Small intestine (tissue), 7 donors: ENCODE measurements at regions not wholly inside any gene's neighbourhood (a gene's known extent, or its start where the extent isn't known, plus 50 kb on each side); places are given as distances from the start of the nearest gene placed in this dataset.

Experiments used
- DNase-seq, 2 donors: peaks; one replicate each; pipeline versions ENCODE4 v3.0.0 to v3.0.0-alpha.2; 2013
- FAIRE-seq: peaks from 2 replicates; lab custom pipeline; 2012; peaks lifted over from hg19 to GRCh38; lab: Jason Lieb, UNC
- H3K27ac ChIP-seq, 3 donors: one replicate each; pipeline ENCODE4 v1.5.1; 2013; ENCODE audit warnings: low read length in 2 of 3, mild to moderate bottlenecking in 2 of 3, control low read depth in 1 of 3, inconsistent platforms in 1 of 3, low read depth in 1 of 3, moderate library complexity in 1 of 3
- H3K27me3 ChIP-seq, 3 donors: one replicate each; pipeline ENCODE4 v1.6.1; 2013; ENCODE audit warnings: low read length in 3 of 3, inconsistent platforms in 1 of 3; ENCODE audit not compliant: control insufficient read depth in 3 of 3, insufficient read depth in 3 of 3
- H3K36me3 ChIP-seq, 3 donors: one replicate each; pipeline ENCODE4 v1.6.1; 2013; ENCODE audit warnings: low read length in 3 of 3, inconsistent platforms in 1 of 3, low read depth in 1 of 3, mild to moderate bottlenecking in 1 of 3, moderate library complexity in 1 of 3; ENCODE audit not compliant: control insufficient read depth in 3 of 3, insufficient read depth in 2 of 3
- H3K4me1 ChIP-seq, 3 donors: one replicate each; pipeline ENCODE4 v1.6.1; 2013; ENCODE audit warnings: low read length in 2 of 3, inconsistent platforms in 1 of 3, low read depth in 1 of 3, mild to moderate bottlenecking in 1 of 3, moderate library complexity in 1 of 3; ENCODE audit not compliant: control insufficient read depth in 3 of 3, insufficient read depth in 2 of 3
- H3K4me3 ChIP-seq, 3 donors: one replicate each; pipeline ENCODE4 v1.5.1; 2013; ENCODE audit warnings: low read length in 3 of 3, control low read depth in 1 of 3, inconsistent platforms in 1 of 3, low read depth in 1 of 3, mild to moderate bottlenecking in 1 of 3, moderate library complexity in 1 of 3
- H3K9me3 ChIP-seq, 2 donors: one replicate each; pipeline ENCODE4 v1.6.1; 2013; ENCODE audit warnings: low read depth in 1 of 2, low read length in 1 of 2; ENCODE audit not compliant: control insufficient read depth in 2 of 2, insufficient read depth in 1 of 2
- whole genome bisulfite sequencing, 3 donors: extraction: QIAGEN DNeasy Blood & Tissue Kit; methylation state at CpG; one replicate each; pipeline ENCODE4 v1.1.7; 2013; 5-methylcytosine and 5-hydroxymethylcytosine counted together
- donor health status: healthy with polysubstance abuse.
- donor health status: control.
- donor health status: control.
- donor health status: Bipolar disorder and iron deficiency.
- donor health status: healthy.

DNA sequence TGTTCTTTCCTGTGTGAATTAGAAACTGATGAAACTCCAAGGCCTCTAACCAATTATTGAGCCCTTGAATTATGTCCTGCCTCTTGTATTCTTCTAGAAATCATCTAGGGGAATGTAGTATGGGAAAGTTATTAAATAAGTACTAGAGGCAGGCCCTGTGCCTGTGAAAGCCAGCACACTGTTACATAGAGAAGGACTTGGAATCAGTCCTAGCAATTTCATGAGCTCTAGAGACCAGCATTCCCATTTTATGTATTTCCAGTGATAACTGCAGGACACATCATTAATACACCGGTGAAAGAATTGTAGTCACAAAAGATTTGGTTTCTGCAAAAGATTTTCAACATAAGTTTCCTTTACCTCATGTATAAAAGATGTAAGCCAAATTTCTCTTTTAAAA lies 168.5 kb upstream of the VLDLR start:
- H3K27ac ChIP-seq: no peak overlapping the region
- DNase-seq: no peak
- no peak for FAIRE-seq
- no peaks in the 10 kb centered on the region for H3K27me3 ChIP-seq
- 88 to 96% (median 92%) methylated on average over 1 of the region's 1 CpG for WGBS, 3 donors
- H3K9me3 ChIP-seq: no peaks in the 10 kb centered on the region
- H3K4me1 ChIP-seq: no peaks in the 10 kb centered on the region
- no peaks in the 10 kb centered on the region for H3K36me3 ChIP-seq
- no peak overlapping the region for H3K4me3 ChIP-seq

GRCh38 chr9:2453701-2454100 lies 167.9 kb upstream of the VLDLR start:
- H3K4me3 ChIP-seq: no peak overlapping the region
- no peak for FAIRE-seq
- no peaks in the 10 kb centered on the region for H3K4me1 ChIP-seq
- H3K36me3 ChIP-seq: no peaks in the 10 kb centered on the region
- H3K9me3 ChIP-seq: no peaks in the 10 kb centered on the region
- 72 to 78% (median 74%) methylated on average over 6 of the region's 6 CpGs for WGBS, 3 donors
- DNase-seq: no peak
- H3K27ac ChIP-seq: no peak overlapping the region
- H3K27me3 ChIP-seq: no peaks in the 10 kb centered on the region

GRCh38 chr9:2459756-2460155 lies 161.8 kb upstream of the VLDLR start:
- Histone ChIP-seq H3K27me3 (peaks cover 0 to 2% (median 0%) of the 10 kb centered on the region in 3 donors), H3K4me1 (no peaks in the 10 kb centered on the region), H3K27ac (no peak overlapping the region), H3K9me3 (no peaks in the 10 kb centered on the region), H3K4me3 (no peak overlapping the region), H3K36me3 (no peaks in the 10 kb centered on the region)
- whole genome bisulfite sequencing, 3 donors: 63 to 81% (median 78%) methylated on average over 3 of the region's 3 CpGs
- no peak for DNase-seq
- FAIRE-seq: no peak

DNA sequence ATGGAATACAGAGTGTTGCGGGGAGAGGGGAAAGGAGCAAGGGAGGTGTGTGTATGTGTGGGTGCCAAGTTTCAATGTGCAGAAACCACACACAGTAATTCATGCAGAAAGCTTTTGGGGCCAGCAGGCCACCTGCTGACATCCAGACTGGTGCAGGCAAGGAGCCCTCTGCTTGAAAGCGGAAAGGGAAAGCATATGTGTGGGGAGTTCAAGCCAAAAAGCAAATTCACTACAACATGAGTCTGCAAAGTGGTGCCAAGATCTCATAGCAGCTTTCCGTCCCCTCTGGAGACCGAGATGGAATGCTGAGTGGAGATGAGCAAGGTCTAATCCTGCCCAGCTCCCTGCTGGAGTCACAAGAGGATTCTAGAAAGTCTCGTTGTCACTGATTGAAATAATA lies 159.7 kb upstream of the VLDLR start:
- DNase-seq (no peak), FAIRE-seq (no peak)
- Histone ChIP-seq H3K4me3 (no peak overlapping the region), H3K27me3 (peaks cover 0 to 2% (median 0%) of the 10 kb centered on the region in 3 donors), H3K9me3 (peaks cover 0 to 4% of the 10 kb centered on the region in 2 donors), H3K36me3 (no peaks in the 10 kb centered on the region), H3K27ac (no peak overlapping the region), H3K4me1 (peaks cover 0 to 10% (median 0%) of the 10 kb centered on the region in 3 donors)
- WGBS, 3 donors: 63 to 85% (median 76%) methylated on average over 5 of the region's 5 CpGs

DNA sequence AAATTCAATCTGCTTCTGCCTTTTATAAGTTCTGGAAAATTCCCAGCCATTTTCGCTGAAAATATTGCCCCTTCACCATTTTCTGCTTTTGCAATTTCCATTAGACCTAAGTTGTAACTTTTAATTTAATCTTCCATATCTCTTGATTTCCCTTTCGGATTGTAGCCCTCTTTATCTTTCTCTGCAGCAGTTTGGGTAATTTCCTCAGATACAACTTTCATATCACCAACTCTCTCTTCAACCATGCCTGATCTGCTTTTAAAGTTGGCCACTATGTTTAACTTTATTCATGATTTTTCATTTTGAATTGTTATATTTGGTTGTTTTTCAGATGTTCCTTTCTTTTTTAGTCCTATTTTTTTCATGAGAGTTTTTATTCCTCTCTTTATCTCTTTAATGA lies 157.0 kb upstream of the VLDLR start:
- Histone ChIP-seq H3K4me1 (peaks cover 0 to 10% (median 0%) of the 10 kb centered on the region in 3 donors), H3K27ac (no peak overlapping the region), H3K36me3 (no peaks in the 10 kb centered on the region), H3K4me3 (no peak overlapping the region), H3K9me3 (peaks cover 0 to 4% of the 10 kb centered on the region in 2 donors), H3K27me3 (peaks cover 0 to 2% (median 0%) of the 10 kb centered on the region in 3 donors)
- WGBS, 3 donors: 86 to 95% (median 88%) methylated on average over 2 of the region's 2 CpGs
- FAIRE-seq (no peak), DNase-seq (no peak)

GRCh38 chr9:2465516-2465915 lies 156.1 kb upstream of the VLDLR start:
- Histone ChIP-seq H3K36me3 (no peaks in the 10 kb centered on the region), H3K27me3 (peaks cover 0 to 2% (median 0%) of the 10 kb centered on the region in 3 donors), H3K4me1 (peaks cover 0 to 10% (median 0%) of the 10 kb centered on the region in 3 donors), H3K27ac (peak overlapping the region in 1 of 3 donors; percentile 46), H3K9me3 (peaks cover 0 to 4% of the 10 kb centered on the region in 2 donors), H3K4me3 (no peak overlapping the region)
- WGBS, 3 donors: 61 to 75% (median 63%) methylated on average over 2 of the region's 2 CpGs
- FAIRE-seq (no peak), DNase-seq (no peak)

DNA sequence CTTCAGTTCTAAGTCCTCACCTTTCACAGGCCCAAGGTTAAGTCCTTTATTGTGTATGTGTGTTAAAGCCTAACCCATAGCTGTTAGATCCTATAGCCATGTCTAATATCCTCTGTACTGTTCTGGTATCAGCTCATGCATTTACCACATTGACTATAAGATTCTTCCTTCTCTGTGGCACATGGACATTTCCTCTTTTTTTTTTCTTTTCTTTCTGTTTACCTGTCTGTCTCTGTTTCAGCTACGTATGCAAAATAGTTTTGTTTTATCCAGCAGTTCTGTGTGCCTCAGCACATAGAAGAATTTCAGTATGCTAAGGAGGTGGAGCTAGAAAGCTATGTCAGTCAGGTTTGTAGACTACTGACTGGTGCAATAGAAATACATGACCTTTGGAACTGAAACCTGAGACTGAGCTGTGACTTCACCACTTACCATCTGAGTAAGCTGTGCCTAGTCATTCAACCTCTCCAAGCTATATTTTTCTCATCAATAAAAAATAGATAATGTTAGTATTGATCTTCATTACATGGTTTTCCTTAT lies 155.6 kb upstream of the VLDLR start:
- FAIRE-seq: peak; percentile 36
- Histone ChIP-seq H3K4me1 (peaks cover 0 to 10% (median 0%) of the 10 kb centered on the region in 3 donors), H3K4me3 (no peak overlapping the region), H3K9me3 (peaks cover 0 to 4% of the 10 kb centered on the region in 2 donors), H3K27ac (peak overlapping the region in 1 of 3 donors; percentile 46), H3K27me3 (peaks cover 0 to 2% (median 0%) of the 10 kb centered on the region in 3 donors), H3K36me3 (no peaks in the 10 kb centered on the region)
- 13 to 43% (median 30%) methylated on average over 1 of the region's 1 CpG for WGBS, 3 donors
- peak; percentile 65 to 87 for DNase-seq

DNA sequence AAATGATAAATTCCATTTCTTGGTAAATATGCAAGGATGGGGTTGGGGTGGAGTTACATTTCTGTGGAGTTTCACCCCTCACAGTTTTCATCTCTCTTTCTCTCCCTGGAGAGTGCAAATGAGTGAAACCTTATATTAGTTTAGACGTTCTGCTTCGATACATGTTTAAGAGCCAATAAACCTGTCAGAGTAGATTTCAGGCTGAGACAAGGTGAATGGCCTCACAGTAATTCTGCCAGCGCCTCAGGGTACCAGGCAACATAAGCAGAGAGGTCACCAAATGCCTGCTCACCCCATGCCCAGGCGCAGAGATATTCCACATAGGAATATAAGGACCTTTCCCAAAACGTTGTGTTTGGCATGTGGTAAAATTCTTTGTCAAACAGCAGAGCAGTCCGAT lies 154.9 kb upstream of the VLDLR start:
- DNase-seq: peak in 1 of 2 donors; percentile 16
- no peak for FAIRE-seq
- Histone ChIP-seq H3K36me3 (no peaks in the 10 kb centered on the region), H3K27ac (peak overlapping the region in 1 of 3 donors; percentile 42), H3K9me3 (peaks cover 0 to 4% of the 10 kb centered on the region in 2 donors), H3K4me1 (peaks cover 0 to 10% (median 0%) of the 10 kb centered on the region in 3 donors), H3K4me3 (no peak overlapping the region), H3K27me3 (no peaks in the 10 kb centered on the region)
- 41 to 69% (median 54%) methylated on average over 6 of the region's 6 CpGs for WGBS, 3 donors
